ENCODE measurements at regions not wholly inside any gene's neighbourhood (a gene's known extent, or its start where the extent isn't known, plus 50 kb on each side); places are given as distances from the start of the nearest gene placed in this dataset.
"Not testable (repeated sequence)": the region's sequence is repeated elsewhere in the genome, so short reads cannot be mapped to it uniquely, and the experiment has no call there.

- no peak for DNase-seq
These were observed 207.5 kb downstream of the ZNF608 start for GRCh38 chr5:124538931-124539330.

GRCh38 chr5:124538191-124538590, 208.2 kb downstream of the ZNF608 start:
- DNase-seq = no peak

DNA sequence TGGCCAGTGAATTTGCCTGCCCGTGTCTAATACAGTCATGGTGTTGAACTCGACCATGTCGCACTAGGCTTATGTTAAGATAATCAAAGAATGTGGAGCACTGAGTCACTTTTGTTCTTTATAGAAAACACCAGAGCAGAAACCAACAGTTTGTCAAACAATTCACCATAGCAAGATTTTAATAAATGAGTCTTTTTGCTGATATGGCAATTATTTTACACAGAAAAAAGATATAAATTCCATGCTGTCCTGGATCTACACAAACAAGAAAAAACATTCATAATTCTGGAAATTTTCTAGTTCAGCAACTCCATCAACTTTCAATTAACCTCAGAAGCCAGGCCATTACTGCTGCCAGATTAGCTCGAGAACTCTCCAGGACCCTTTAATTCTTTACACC, 208.9 kb downstream of the ZNF608 start:
- DNase-seq = no peak

DNA sequence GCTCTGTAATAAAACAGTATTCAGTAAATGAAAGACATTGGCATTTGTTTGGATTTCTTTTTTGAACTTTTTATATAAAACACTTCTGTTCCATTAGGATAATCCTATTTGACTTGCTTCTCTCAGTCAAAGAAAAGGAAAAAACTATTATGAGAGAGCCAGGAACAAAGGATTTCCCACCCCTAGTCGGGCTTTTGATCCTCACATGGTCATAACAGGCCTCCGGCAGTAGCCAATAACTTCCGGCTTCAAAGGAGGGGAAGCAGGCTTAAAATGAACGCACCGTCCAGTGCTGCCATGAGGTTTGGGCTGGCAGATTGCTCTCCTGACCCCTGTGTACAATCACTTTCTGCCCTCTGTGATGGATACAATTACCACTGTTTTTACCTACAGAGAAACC, 209.3 kb downstream of the ZNF608 start:
- DNase-seq = no peak

GRCh38 chr5:124536333-124536732, 210.1 kb downstream of the ZNF608 start:
- DNase-seq = no peak

DNA sequence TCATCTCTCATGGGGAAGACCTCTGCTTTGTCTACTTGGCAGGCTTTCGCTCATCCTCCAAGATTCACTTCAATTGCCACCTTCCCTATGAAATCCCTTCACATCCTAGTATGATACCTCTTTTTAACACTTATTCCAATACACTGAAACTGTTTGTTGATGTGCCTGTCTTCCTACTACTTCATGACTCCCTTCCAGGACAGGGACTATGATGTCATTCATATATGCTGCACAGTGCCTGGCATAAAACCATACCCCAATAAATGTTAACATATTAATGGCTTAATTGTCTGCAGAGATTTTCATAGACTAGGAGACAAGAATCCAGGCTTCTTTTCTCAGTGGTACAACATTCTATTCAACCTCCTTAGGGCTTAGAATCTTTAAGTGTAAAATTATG, 215.5 kb downstream of the ZNF608 start:
- no peak for DNase-seq

- no peak for DNase-seq
These were observed 217.6 kb downstream of the ZNF608 start for GRCh38 chr5:124528838-124529237.

- no peak for DNase-seq
These were observed 219.0 kb downstream of the ZNF608 start for GRCh38 chr5:124527220-124527991.

GRCh38 chr5:124526079-124526478, 220.4 kb downstream of the ZNF608 start:
- not testable (repeated sequence) for DNase-seq

DNA sequence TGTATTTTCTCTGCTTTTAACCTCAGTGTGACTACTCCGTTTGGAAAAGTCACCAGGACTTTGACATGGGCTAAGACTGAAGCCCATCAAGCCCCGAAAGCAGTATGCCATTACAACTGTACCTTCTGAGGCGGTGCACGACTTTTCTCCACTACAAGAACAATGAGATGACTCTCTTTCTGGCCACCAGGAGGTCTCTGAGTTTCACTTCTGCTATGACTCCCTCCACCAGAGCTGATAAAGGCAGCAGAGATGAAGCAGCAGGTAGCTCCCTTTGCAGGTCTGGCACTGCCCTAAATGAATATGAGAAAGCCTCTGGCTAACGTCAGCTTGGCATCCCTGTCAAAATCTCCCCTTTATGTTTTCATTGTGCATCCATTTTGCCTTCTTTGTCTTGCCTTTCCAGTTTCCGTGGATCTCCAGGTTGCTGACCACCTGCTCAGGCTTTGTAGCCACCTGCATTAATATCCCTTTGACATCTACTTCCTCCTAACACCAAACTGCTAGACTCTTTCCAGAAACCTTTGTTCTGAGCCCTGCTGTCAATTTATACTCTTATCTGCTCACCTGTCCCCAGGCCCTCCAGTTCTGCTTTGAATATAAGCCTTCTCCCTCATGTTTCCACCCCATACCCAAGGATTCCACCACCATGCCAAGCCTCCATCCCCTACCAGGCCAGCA, 221.7 kb downstream of the ZNF608 start:
- no peak for DNase-seq

GRCh38 chr5:124523897-124524296, 222.5 kb downstream of the ZNF608 start:
- no peak for DNase-seq

- DNase-seq = no peak
These were observed 223.4 kb downstream of the ZNF608 start for GRCh38 chr5:124522992-124523391.

DNA sequence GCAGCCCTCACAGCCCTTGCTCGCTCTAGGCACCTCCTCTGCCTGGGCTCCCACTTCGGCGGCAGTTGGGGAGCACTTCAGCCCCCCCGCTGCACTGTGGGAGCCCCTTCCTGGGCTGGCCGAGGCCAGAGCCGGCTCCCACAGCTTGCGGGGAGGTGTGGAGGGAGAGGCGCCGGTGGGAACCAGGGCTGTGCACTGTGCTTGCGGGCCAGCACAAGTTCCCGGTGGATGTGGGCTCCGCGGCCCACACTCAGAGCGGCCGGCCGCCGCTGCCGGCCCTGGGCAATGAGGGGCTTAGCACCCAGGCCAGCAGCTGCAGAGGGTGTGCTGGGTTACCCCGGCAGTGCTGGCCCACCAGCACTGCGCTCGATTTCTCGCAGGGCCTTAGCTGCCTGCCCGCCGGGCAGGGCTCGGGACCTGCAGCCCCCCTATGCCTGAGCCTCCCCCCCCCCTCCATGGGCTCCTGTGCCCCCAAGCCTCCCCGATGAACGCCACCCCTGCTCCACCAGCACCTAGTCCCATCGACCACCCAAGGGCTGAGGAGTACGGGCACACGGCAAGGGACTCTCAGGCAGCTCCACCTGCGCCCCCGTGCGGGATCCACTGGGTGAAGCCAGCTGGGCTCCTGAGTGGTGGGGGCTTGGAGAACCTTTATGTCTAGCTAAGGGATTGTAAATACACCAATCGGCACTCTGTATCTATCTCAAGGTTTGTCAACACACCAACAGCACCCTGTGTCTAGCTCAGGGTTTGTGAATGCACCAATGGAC, 224.8 kb downstream of the ZNF608 start:
- DNase-seq = no peak

DNA sequence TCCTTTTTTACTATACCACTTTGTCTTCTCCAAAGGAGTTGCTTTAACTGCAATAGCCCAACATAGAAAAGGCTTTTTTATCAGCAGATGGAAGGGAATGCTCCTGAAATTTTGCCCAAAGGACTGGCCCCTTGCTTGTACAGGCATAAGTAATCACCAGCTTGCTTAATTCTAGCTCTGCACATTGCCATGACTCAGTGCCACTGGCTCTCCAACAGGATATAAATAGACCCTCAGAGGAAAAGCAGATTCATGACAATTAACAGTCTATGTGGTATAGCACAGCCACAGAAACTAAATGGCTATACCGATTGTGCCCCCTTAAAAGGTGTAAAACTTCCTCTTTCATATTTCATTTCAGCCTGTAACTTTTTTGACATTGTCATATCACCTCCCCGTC, 227.0 kb downstream of the ZNF608 start:
- no peak for DNase-seq

- DNase-seq = no peak
These were observed 229.9 kb downstream of the ZNF608 start for GRCh38 chr5:124516567-124516966.

DNA sequence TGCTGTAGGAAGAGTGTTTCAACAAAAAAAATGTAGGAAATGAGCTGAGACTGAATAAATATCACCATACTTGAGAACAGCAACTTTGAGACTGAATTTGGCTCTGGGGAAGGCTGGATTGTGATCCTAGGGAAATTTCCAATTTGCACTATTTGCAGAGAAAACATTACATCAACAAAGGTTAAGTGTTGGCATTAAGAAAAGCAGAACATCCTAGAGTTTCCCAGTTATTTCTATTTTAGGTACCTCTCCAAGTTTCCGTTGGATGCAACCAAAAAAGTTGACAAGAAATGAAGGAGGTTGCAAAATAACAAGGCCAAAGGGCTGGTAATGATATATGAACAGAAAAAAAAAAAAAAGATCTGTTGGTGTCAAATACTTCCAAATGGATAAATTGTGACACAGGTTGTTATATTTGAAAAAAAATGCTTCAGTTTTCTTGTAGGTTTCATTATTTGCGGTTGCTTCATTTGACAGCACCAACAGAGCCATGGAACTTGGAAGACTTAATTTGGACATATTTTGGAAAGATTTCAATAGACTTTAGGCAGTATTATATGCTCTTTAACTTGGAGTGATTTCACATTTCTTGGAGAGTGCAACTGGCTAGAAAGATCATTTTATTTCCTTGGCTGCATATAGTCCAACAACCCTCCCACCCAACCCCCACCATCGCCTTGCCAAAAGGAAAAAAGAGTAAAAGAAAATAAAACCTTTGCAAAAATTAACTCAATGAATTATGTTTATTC, 230.8 kb downstream of the ZNF608 start:
- DNase-seq = no peak

DNA sequence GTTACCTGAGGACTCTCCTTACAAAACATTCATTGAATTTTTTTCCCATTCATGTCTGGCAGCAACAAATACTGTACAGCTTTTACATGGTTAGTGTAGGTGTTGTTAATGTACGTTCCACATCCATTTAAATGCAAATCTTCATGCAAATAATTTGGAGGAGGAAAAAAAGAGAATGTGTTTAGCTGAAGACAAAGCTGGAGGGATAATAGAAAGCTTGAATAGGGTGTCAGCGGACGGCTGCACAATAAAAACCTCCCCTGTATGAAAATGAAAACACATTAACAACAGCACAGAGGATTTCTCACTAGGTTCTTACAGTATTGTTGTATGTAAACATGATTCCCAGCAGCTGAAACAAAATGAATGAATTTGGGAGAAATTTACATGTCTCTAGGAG, 231.5 kb downstream of the ZNF608 start:
- no peak for DNase-seq

- no peak for DNase-seq
These were observed 233.3 kb downstream of the ZNF608 start for GRCh38 chr5:124512952-124513632.

GRCh38 chr5:124512236-124512635, 234.2 kb downstream of the ZNF608 start:
- DNase-seq = no peak

DNA sequence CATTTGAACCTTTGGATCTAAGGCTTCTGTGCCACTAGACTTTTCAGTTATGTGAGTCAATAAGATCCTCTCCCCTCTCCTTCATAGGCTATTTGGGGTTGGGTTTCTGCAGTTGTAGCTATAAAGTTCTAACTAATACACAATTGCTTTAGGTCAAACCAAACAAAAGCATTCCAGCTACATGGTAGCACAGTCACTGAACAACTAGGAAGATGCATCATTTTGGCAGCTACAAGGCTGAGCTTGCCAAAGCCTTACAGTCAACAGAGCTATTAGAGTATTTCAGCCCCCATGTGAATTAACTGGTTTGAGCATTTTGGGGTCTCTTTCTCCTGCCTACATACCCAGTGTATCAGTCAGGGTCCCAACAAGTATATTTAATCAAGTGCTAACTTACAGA, 234.6 kb downstream of the ZNF608 start:
- no peak for DNase-seq

DNA sequence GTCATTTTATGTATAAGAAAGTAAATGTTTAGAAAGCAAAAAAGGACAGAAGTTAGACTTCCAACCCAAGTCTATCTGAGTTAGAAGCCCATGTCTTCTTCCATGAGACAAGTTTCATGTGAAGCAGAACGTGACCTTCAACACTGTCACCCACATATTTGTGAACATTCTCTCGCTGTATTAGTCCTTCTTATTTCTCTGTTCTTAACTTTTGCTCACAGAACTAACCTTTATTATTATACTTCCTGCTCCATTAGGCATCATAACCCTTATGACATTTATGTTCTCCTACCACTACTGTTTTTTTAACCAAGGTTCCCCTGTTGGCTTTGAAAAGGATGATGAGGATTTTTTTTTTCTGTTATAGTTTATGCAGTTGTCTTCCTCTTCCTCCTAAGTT, 238.8 kb downstream of the ZNF608 start:
- DNase-seq = no peak
